K562 (cell line): ENCODE measurements at regions not wholly inside any gene's neighbourhood (a gene's known extent, or its start where the extent isn't known, plus 50 kb on each side); places are given as distances from the start of the nearest gene placed in this dataset.
A peak's percentile ranks its signal among the peaks of the same experiment; 100 is the strongest.

Experiments
- ATAC-seq: fragments of 200-7000 bp; cut with Tn5 transposase; 3 replicates; pipeline ENCODE4 v1.9.1; 2020; ENCODE audit warnings: moderate library complexity
- BruUV-seq: library from RNA; stranded (reverse); fragments of 400-500 nt; replicated peaks from 2 replicates; lab custom pipeline; 2021; lab: Mats Ljungman, UMichigan
- CTCF ChIA-PET: fragments of 300-600 bp; formaldehyde crosslinking; extraction: SDS; loops from one replicate; lab custom pipeline; 2021; ENCODE audit warnings: low intra/inter-chr PET ratio; lab: Yijun Ruan, JAX
- POLR2A ChIA-PET: fragments of 300-600, 350-650 bp; sonication (Branson Sonifier 250); formaldehyde crosslinking; extraction: SDS; loops from one replicate; lab custom pipeline; 2021; ENCODE audit warnings: antibody characterized with exemption, inconsistent platforms; lab: Yijun Ruan, JAX
- DNase-seq, 4 experiments: peaks; one replicate each; pipeline versions ENCODE4 v3.0.0 to v3.0.0-alpha.2; 2011 to 2018; ENCODE audit warnings: low spot score in 3 of 4, mixed read lengths in 3 of 4; ENCODE audit errors: extremely low read depth in 1 of 4
- FAIRE-seq: peaks from 2 replicates; lab custom pipeline; 2011; peaks lifted over from hg19 to GRCh38; lab: Jason Lieb, UNC
- H2AFZ ChIP-seq: 2 replicates; pipeline ENCODE4 v1.6.0; 2011; ENCODE audit warnings: low read depth, low read length, control low read depth, inconsistent platforms
- H3K27ac ChIP-seq: fragments of 200-600 bp; 3 replicates; pipeline ENCODE4 v1.8.0; 2011; ENCODE audit warnings: low read depth, mild to moderate bottlenecking, control low read depth, inconsistent platforms, low read length, moderate library complexity, mixed read lengths; ENCODE audit errors: extremely low read depth
- H3K27me3 ChIP-seq, 2 experiments: fragments of 300-600 bp in 1 of 2; 2 replicates in 1 of 2; 3 replicates in 1 of 2; pipeline versions ENCODE4 v1.6.0 to v1.8.0; 2011; ENCODE audit warnings: inconsistent platforms in 2 of 2, low read length in 2 of 2, mild to moderate bottlenecking in 1 of 2, mixed read lengths in 1 of 2, moderate library complexity in 1 of 2; ENCODE audit not compliant: control insufficient read depth in 2 of 2, insufficient read depth in 2 of 2
- H3K36me3 ChIP-seq: fragments of 300-600 bp; 3 replicates; pipeline ENCODE4 v1.8.0; 2011; ENCODE audit warnings: mild to moderate bottlenecking, low read length, inconsistent platforms; ENCODE audit not compliant: control insufficient read depth, insufficient read depth
- H3K4me1 ChIP-seq, 2 experiments: fragments of 200-600 bp in 1 of 2; replicated peaks in 1 of 2; 2 replicates in 1 of 2; 3 replicates in 1 of 2; pipeline versions ENCODE4 v1.5.1 to v1.8.0; 2011; ENCODE audit warnings: inconsistent platforms in 2 of 2, low read length in 2 of 2, mild to moderate bottlenecking in 1 of 2, mixed read lengths in 1 of 2, moderate library complexity in 1 of 2; ENCODE audit not compliant: control insufficient read depth in 2 of 2, insufficient read depth in 2 of 2
- H3K4me2 ChIP-seq: 2 replicates; pipeline ENCODE4 v1.6.1; 2011; ENCODE audit warnings: low read length, control low read depth, inconsistent platforms, mixed read lengths; ENCODE audit not compliant: insufficient read depth
- H3K4me3 ChIP-seq: fragments of 200-600 bp; sonication (generic), shearing (Covaris generic); 2 replicates; pipeline ENCODE4 v1.5.1; 2016; ENCODE audit warnings: control low read depth, inconsistent platforms
- H3K79me2 ChIP-seq: fragments of 200-600 bp; 3 replicates; pipeline ENCODE4 v1.8.0; 2011; ENCODE audit warnings: low read length, inconsistent platforms; ENCODE audit not compliant: control insufficient read depth, insufficient read depth
- H3K9ac ChIP-seq, 2 experiments: 2 replicates each; pipeline versions ENCODE4 v1.6.0 to v1.6.1; 2011; ENCODE audit warnings: low read depth in 2 of 2, low read length in 2 of 2, control low read depth in 1 of 2, inconsistent platforms in 1 of 2, mild to moderate bottlenecking in 1 of 2, mixed read lengths in 1 of 2; ENCODE audit not compliant: insufficient read depth in 1 of 2
- H3K9me1 ChIP-seq: one replicate; pipeline ENCODE4 v1.6.0; 2011; ENCODE audit warnings: inconsistent platforms, mild to moderate bottlenecking, low read length, moderate library complexity; ENCODE audit not compliant: control insufficient read depth, insufficient read depth
- H3K9me3 ChIP-seq: replicated peaks from 2 replicates; pipeline ENCODE4 v1.5.1; 2011; ENCODE audit warnings: low read depth, low read length, inconsistent platforms; ENCODE audit not compliant: control insufficient read depth, insufficient read depth
- H4K20me1 ChIP-seq: replicated peaks from 2 replicates; pipeline ENCODE4 v1.6.1; 2011; ENCODE audit warnings: low read length, inconsistent platforms, mixed read lengths; ENCODE audit not compliant: control insufficient read depth, insufficient read depth
- ELF4 ChIP-seq: fragments of 450-650 bp; formaldehyde crosslinking; IDR thresholded peaks from 2 replicates; pipeline ENCODE4 v1.4.0; 2022; ENCODE audit warnings: missing genetic modification characterization
- SETDB1 ChIP-seq: IDR thresholded peaks from one replicate; pipeline ENCODE4 v1.6.1; 2012; ENCODE audit warnings: low read length, control low read depth, inconsistent platforms
- ZBTB43 ChIP-seq: sonication (generic); formaldehyde crosslinking; IDR thresholded peaks from 2 replicates; pipeline ENCODE4 v1.8.0; 2023; ENCODE audit warnings: mild to moderate bottlenecking, missing genetic modification reagents
- ZBTB49 ChIP-seq: sonication (generic); formaldehyde crosslinking; IDR thresholded peaks from 2 replicates; pipeline ENCODE4 v1.8.0; 2022; ENCODE audit warnings: missing genetic modification reagents, mild to moderate bottlenecking, borderline replicate concordance
- ZNF263 ChIP-seq: sonication (generic); formaldehyde crosslinking; IDR thresholded peaks from 2 replicates; pipeline ENCODE4 v1.8.0; 2022; ENCODE audit warnings: mild to moderate bottlenecking, missing genetic modification reagents, borderline replicate concordance
- WGBS: fragments of 100-300 bp; shearing (Covaris generic); methylation state at CpG from one replicate; pipeline ENCODE4 v1.1.6; 2016; ENCODE audit warnings: low coverage, mixed read lengths; ENCODE audit not compliant: insufficient coverage; ENCODE audit errors: missing lambda C conversion rate; 5-methylcytosine and 5-hydroxymethylcytosine counted together
- in situ Hi-C: fragments of 300-500 bp; cut with MboI; formaldehyde crosslinking; loops from 4 replicates; pipeline ENCODE4 v1.15.0; 2018; ENCODE audit warnings: inconsistent platforms, mixed read lengths
- intact Hi-C: fragments of 100-400 bp; cut with micrococcal nuclease; formaldehyde crosslinking; loops from 2 replicates; pipeline ENCODE4 v1.14.2; 2022

DNA sequence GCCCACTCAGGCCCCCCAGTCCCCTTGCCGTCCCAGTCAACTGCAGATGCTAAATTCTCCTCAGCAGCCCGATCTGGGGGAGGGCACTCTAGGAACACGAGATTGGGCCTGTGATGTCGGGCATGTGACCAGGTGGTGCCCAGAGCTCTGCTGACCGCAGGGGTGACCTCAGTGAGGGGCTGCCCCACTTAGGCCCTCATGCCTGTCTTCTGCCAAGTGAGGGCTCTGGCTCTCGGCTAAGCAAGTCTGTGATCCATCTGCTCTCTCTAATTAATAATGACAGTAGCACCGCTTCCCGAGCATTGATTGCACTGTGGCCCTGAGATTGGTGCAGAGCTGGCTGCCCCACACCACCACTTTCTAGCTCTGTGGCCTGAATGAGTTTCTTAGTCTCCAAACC lies 138.8 kb downstream of the MRM1 start (continued):
- no peak for TF ChIP-seq ZNF263 (CRISPR knock-in tag)

GRCh38 chr17:36741019-36741902 lies 139.9 kb downstream of the MRM1 start:
- POLR2A ChIA-PET, result interaction anchor here (1.3 kb wide), 1 partner anchor 22 kb away, joined by 3 read pairs; no protein-coding TSS in a partner anchor
- CTCF ChIA-PET, result no interaction called here
- H2AFZ ChIP-seq, result no peak overlapping the region
- no peaks in the 10 kb centered on the region for H4K20me1 ChIP-seq
- H3K9ac ChIP-seq, result no peak overlapping the region
- intact Hi-C loops, result no loop called here
- no peaks in the 10 kb centered on the region; the same call in 1 of the 2 replicates for H3K9me3 ChIP-seq
- no peaks in the 10 kb centered on the region for H3K79me2 ChIP-seq
- no peaks in the 10 kb centered on the region for H3K9me1 ChIP-seq
- no peak overlapping the region for H3K4me2 ChIP-seq
- H3K36me3 ChIP-seq, result no peaks in the 10 kb centered on the region
- DNase-seq, result no peak
- no TSS peak for BruUV-seq
- TF ChIP-seq ZBTB43 (peak; percentile 81; the same call in 1 of the 2 replicates), ELF4 (CRISPR knock-in tag) (peak; percentile 31; the same call in 1 of the 2 replicates), ZBTB49 (CRISPR knock-in tag) (no peak), SETDB1 (no peak)
- no peak for ATAC-seq
- no peak overlapping the region for H3K4me3 ChIP-seq
- peaks cover 0 to 9% of the 10 kb centered on the region in 2 experiments; a peak in 2 of 5 replicates for H3K4me1 ChIP-seq
- in situ Hi-C loops, result no loop called here
- 35% methylated on average over 5 of the region's 6 CpGs for WGBS
- no peak for FAIRE-seq
- peaks cover 4 to 57% of the 10 kb centered on the region in 2 experiments; a peak in 4 of 5 replicates for H3K27me3 ChIP-seq
- no peak overlapping the region for H3K27ac ChIP-seq
